ENCODE measurements at regions not wholly inside any gene's neighbourhood (a gene's known extent, or its start where the extent isn't known, plus 50 kb on each side); places are given as distances from the start of the nearest gene placed in this dataset.

DNA sequence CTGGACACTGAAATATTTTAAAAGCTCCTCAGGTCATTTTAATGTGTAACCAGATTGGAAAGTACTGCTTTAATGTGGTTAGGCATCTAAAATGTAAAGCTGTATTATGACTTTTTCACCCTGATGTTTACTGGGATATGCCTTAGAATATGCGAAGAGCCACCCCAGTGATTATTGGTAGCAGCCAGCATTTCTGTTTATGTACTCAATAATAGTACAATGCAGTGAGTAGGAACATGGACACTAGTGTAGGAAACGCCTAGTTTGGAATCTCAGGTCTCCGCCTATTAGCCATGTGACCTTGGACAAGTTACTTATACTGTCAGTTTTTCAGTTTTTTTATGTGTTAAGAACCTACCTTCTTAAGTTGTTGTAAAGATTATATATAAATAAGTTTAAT is 446.0 kb upstream of the PITX2 start:
- no peak for TF ChIP-seq CTCF (IDR thresholded peaks at IDR 0.05; ENCODE audit: poor library complexity, severe bottlenecking)
- TF ChIP-seq TAF1 (IDR thresholded peaks at IDR 0.05; ENCODE audit: low read depth): no peak
- no peak for TF ChIP-seq EP300 (conservative IDR thresholded peaks at IDR 0.05; ENCODE audit: poor library complexity, severe bottlenecking)
- TF ChIP-seq POLR2AphosphoS5 (IDR thresholded peaks at IDR 0.05): no peak
- no peak for TF ChIP-seq EZH2 (IDR thresholded peaks at IDR 0.05; ENCODE audit: borderline replicate concordance, insufficient read depth, low read length, poor library complexity, severe bottlenecking)
- no peak for TF ChIP-seq MXI1 (conservative IDR thresholded peaks at IDR 0.05; ENCODE audit: poor library complexity, severe bottlenecking)
